HG03045 (cell line): ENCODE measurements at regions not wholly inside any gene's neighbourhood (a gene's known extent, or its start where the extent isn't known, plus 50 kb on each side); places are given as distances from the start of the nearest gene placed in this dataset.
"Not testable (repeated sequence)": the region's sequence is repeated elsewhere in the genome, so short reads cannot be mapped to it uniquely, and the experiment has no call there.

ENCODE experiments used
- ATAC-seq: cut with Tn5 transposase; IDR thresholded peaks from one replicate; pipeline ENCODE4 v1.9.1; 2021; ENCODE audit warnings: mild to moderate bottlenecking, moderate library complexity; ENCODE audit not compliant: unreplicated experiment

DNA sequence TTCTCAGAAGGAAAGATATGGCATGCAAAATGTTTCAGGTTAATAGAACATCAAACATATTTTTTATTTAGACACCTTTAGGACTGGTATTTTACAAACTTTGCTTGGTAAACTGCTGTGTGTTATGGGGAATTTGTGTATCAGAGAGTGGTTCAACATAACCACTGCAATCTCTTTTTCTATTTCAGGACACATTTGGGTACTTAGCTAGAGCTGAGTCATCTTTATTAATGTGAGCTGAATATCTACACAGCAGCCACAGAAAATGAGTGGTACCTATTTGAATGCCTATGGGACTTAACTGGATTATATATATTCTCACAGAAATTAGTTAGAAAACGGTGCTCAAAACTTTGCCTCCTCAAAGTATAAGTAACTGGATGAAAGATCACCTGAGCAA lies 179.8 kb downstream of the SPDYE17 start:
- ATAC-seq = not testable (repeated sequence)

DNA sequence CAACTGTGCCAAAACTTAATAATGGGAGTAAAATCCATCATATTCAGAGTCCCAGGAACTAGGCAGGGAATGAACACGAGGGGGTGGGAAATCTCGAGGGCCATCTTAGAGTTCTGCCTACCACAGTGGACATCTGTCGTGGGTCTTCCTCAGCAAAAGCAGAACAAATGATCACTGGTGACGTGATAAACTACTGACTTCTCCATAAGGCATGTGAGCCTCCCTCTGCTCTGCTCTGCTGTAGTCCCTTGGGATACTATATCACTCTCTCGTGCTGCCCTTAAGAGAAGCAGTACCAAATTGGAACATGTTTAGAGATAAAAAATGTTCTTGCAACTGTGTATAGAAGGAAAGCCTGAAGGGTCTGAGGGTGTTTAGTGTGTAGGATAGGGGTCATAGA lies 180.5 kb downstream of the SPDYE17 start:
- not testable (repeated sequence) for ATAC-seq

GRCh38 chr7:76849887-76850563 lies 182.1 kb downstream of the SPDYE17 start:
- ATAC-seq = not testable (repeated sequence)

GRCh38 chr7:76839879-76840278 lies 192.3 kb downstream of the SPDYE17 start:
- not testable (repeated sequence) for ATAC-seq

GRCh38 chr7:76839214-76839613 lies 192.9 kb downstream of the SPDYE17 start:
- not testable (repeated sequence) for ATAC-seq

- ATAC-seq = not testable (repeated sequence)
Observed at GRCh38 chr7:76838357-76838756, 193.8 kb downstream of the SPDYE17 start.

- not testable (repeated sequence) for ATAC-seq
Observed at GRCh38 chr7:76829233-76829632, 202.2 kb upstream of the POMZP3 start.

- ATAC-seq = not testable (repeated sequence)
Observed at GRCh38 chr7:76826181-76826580, 199.1 kb upstream of the POMZP3 start.

DNA sequence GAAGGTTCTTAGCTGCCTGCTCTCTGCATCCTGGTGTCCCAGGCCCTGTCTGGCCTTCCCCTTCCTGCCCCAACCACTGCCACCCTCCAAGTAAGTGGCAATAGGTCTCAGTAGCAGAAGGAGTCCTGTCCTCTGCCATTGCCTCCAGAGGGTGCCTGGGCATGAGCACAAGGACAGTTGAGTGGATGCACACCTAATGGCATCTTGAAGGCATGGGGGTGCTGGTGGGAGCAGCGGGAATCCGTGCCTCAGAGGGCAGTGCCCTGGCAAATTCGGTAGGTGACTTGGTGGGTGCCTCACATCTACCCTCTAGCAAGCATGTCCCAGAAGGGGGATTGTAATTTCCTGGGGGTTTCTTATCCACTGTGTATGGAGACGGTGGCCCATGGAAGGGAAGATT lies 182.8 kb upstream of the POMZP3 start:
- ATAC-seq = not testable (repeated sequence)

- not testable (repeated sequence) for ATAC-seq
Observed at GRCh38 chr7:76807588-76808100, 180.6 kb upstream of the POMZP3 start.

DNA sequence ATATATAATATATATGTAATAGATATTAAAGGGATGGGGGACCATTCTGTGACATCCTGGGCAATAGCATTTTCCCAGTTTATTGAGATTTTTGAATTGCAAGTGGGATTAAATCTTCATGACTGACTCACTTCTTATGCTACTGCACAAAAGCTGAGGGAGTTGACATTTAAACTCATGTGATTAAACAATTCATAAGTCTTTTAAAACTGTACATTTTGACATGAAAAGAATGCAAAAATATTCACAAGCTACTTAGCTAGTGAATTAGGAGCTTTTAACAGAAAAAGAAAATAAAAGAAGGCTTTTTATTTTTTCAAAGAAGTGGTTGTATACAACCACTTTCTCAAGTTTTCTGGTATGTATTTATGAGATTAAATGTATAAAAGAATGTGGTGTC lies 179.4 kb upstream of the POMZP3 start:
- not testable (repeated sequence) for ATAC-seq

DNA sequence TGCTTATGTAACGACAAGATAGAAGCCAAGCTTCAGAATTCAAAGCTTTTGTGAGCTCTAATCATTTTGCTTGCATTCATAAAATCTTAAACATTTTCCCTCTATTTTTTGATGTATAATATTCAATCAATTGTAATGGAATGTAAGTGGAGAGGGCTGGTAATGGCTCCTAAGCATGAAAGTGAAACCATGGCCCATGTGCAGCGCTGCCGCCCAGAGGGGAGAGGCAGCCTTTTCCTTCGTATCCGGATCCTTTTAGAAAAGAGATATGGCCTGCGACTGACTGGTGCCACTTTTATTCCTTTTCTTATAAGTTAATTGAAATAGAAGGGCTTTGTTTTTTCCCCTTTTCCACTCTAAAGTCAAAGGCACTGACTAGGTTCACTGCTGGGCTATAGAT lies 178.9 kb upstream of the POMZP3 start:
- ATAC-seq = not testable (repeated sequence)

DNA sequence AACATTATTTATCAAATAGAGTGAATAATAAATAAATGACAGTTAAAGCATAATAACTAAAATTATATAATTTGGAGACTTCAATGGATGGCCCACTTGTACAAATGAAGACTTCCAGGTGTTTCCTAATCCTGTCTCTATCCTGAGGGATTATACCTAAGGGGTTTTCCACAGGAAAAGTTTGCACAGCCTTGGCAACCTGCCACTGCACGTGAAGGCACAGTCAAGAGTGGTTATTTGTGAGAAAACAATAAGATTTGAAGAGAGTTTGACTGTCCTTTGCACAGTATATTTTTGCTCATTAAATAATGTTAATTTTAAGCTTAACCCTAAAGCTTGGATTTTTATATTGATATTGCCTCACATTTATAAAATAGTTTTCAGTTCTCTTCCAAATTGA lies 178.2 kb upstream of the POMZP3 start:
- ATAC-seq = not testable (repeated sequence)

DNA sequence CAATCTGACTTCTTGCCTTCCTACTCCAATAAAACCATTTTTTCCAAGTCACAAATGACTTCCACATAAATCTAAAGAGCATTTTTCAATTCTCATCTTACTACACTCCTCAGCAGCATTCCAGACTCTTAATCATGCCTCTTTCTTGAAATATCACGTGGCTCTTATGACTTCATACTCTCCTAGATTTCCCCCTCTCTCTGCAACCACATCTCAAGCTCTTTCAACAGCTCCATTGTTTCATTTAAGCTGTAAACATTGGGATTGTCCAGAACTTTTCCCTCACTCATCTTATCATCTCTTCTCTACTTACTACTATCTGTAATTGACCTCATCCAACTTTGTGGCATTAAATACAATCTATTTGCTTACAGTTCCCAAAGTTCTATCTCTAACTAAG lies 170.6 kb upstream of the POMZP3 start:
- ATAC-seq = not testable (repeated sequence)

DNA sequence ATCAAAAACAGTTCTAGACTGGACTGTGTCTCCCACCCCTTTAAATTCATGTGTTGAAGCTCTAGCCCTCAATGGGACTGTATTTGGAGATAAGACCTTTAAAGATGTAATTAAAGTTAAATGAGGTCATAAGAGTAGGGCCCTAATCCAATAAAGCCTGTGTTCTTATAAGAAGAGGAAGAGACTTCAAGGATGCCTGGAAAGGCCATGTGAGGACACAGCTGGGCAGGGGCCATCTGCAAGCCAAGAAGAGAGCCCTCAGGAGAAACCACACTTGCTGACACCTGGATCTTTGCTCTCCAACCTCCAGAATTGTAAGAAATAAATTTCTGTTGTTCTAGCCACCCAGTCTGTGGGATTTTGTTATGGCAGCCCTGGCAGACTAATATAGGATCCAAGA lies 153.6 kb upstream of the POMZP3 start:
- ATAC-seq = not testable (repeated sequence)

GRCh38 chr7:76774279-76774678 lies 147.2 kb upstream of the POMZP3 start:
- ATAC-seq = not testable (repeated sequence)

DNA sequence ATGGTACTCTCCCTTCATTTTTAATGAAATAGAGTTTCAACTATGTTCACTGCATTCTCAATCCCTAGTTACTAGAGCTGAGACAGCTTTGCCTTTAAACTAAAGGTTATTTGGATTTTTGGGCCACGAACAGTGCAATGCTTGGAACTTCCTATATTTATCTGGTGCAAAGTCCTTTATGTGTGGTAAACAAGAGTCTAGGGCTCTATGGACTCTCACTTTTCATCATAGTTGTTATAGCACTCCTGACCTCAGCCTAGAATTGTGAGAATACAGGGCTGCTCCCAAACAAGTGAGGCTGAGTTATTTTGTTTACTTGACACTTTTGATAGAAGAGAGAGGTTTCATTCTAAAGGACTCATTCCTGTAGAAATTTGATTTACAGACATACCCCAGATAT lies 144.9 kb upstream of the POMZP3 start:
- ATAC-seq = not testable (repeated sequence)

DNA sequence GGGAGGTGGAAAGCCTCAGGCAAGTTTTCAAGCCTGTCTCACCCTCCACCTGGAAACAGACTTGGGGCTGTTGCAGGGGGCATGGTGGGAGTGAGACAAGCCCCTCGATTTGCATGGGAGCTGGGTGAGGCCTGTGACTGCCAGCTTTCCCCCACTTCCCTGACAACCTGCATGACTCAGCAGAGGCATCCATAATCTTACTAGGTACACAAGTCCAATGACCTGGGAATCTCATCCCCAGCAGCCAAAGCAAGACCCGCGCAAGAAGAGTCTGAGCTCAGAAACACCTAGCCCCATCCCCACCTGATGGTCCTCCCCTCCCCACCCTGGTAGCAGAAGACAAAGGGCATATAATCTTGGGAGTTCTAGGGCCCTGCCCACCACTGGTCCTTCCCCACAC lies 136.9 kb upstream of the POMZP3 start:
- not testable (repeated sequence) for ATAC-seq

- not testable (repeated sequence) for ATAC-seq
Observed at GRCh38 chr7:76760546-76761220, 133.6 kb upstream of the POMZP3 start.

GRCh38 chr7:76739538-76739937 lies 112.5 kb upstream of the POMZP3 start:
- ATAC-seq = not testable (repeated sequence)

DNA sequence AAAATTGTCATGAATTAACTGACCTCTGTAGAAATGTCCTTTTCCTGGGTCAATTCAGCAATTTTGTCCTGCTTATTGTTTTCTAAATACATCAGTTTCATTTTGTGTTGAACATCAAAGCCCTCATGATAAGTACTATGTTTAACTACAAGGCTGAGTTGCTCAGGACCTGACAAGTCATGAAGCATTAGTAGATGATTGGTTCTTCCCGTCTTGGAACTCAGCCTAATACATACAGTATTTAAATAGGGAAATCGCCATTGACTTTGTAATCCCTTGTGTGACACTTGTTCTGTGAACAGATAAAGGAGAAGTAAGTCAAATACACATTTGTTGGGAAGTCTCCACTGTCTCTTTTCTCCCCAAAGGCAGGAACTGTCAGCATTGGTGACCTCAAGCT lies 109.6 kb upstream of the POMZP3 start:
- ATAC-seq = not testable (repeated sequence)

DNA sequence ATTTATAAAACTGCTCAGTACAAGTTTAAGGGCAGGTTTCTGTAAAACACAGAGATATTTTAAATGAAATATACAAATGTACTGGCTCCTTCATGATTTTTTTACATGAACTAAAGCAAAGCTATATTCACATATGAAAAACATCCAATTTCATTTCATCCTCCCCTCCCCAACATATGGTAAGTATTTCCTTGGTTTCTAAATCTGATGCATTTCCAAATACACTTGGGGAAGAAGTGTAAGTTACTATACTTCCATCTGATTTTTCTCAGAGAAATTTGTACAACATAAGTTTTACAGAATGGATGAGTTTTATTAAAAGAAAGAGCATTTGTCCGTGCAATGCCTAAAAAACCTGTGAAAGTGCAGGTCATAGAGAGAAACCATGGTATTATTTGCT lies 109.0 kb upstream of the POMZP3 start:
- ATAC-seq = not testable (repeated sequence)
